ENCODE measurements at regions not wholly inside any gene's neighbourhood (a gene's known extent, or its start where the extent isn't known, plus 50 kb on each side); places are given as distances from the start of the nearest gene placed in this dataset.

- Histone ChIP-seq H2BK20ac (ENCODE audit: low read length) (no peak overlapping the region), H2AK5ac (ENCODE audit: low read depth, low read length) (no peak overlapping the region), H3K23ac (ENCODE audit: insufficient read length) (no peak overlapping the region), H4K5ac (ENCODE audit: insufficient read length, low read depth, low read length) (no peak overlapping the region), H3K4me1 (replicated peaks in 1 of 4; ENCODE audit: control insufficient read depth in 3 of 4, insufficient read depth in 4 of 4, low read length in 3 of 4) (no peaks in the 10 kb centered on the region), H3K36me3 (ENCODE audit: control insufficient read depth in 2 of 4, insufficient read depth in 4 of 4, low read length in 3 of 4) (no peaks in the 10 kb centered on the region), H4K20me1 (replicated peaks in 1 of 2; ENCODE audit: control insufficient read depth in 1 of 2, insufficient read depth in 2 of 2, low read length in 2 of 2) (no peaks in the 10 kb centered on the region), H3K4me3 (ENCODE audit: extremely low read depth in 1 of 4, insufficient read depth in 2 of 4, low read depth in 3 of 4, low read length in 4 of 4) (no peak overlapping the region), H3K9me3 (ENCODE audit: insufficient read depth in 2 of 2, low read depth in 1 of 2, low read length in 1 of 2) (no peaks in the 10 kb centered on the region), H4K8ac (ENCODE audit: extremely low read depth, insufficient read depth, low read length) (no peak overlapping the region), H3K79me1 (ENCODE audit: low read depth, low read length) (no peaks in the 10 kb centered on the region), H2BK120ac (replicated peaks; ENCODE audit: low read depth, low read length) (no peak overlapping the region), H3K4ac (replicated peaks; ENCODE audit: insufficient read length, low read depth, low read length) (no peak overlapping the region), H3K14ac (ENCODE audit: insufficient read length) (no peak overlapping the region), H2BK5ac (ENCODE audit: low read depth, low read length) (no peak overlapping the region), H2AFZ (ENCODE audit: low read length) (no peak overlapping the region), H3K27me3 (replicated peaks in 1 of 4; ENCODE audit: control insufficient read depth in 3 of 4, extremely low read depth in 1 of 4, insufficient read depth in 3 of 4, low read length in 3 of 4) (no peaks in the 10 kb centered on the region), H2BK12ac (ENCODE audit: low read depth, low read length) (no peak overlapping the region), H3K18ac (ENCODE audit: extremely low read depth, low read length) (no peak overlapping the region), H3K4me2 (ENCODE audit: insufficient read depth in 1 of 2, low read depth in 2 of 2, low read length in 2 of 2) (no peak overlapping the region), H4K91ac (replicated peaks; ENCODE audit: insufficient read length, low read length) (no peak overlapping the region), H3K79me2 (ENCODE audit: control insufficient read depth in 1 of 2, insufficient read depth in 2 of 2, low read length in 2 of 2) (no peaks in the 10 kb centered on the region), H3K9ac (replicated peaks in 1 of 4; ENCODE audit: extremely low read depth in 1 of 4, low read depth in 3 of 4, low read length in 3 of 4) (no peak overlapping the region), H3K23me2 (ENCODE audit: low read depth, low read length) (no peaks in the 10 kb centered on the region), H2BK15ac (ENCODE audit: low read length) (no peak overlapping the region), H3K56ac (replicated peaks; ENCODE audit: insufficient read length, low read depth, low read length) (no peak overlapping the region), H3K27ac (ENCODE audit: low read depth, low read length) (no peak overlapping the region)
- POLR2A ChIA-PET (ENCODE audit: partially characterized antibody): no interaction called here
- CTCF ChIA-PET (ENCODE audit: partially characterized antibody): interaction anchor here (1.4 kb wide), 1 partner anchor 8 kb away, joined by 8 read pairs; no protein-coding TSS in a partner anchor
- TF ChIP-seq RBBP5 (IDR thresholded peaks at IDR 0.05; ENCODE audit: borderline replicate concordance, low read depth, low read length) (no peak), NANOG (IDR thresholded peaks at IDR 0.05; ENCODE audit: insufficient read depth, low read depth, low read length, poor library complexity, severe bottlenecking) (no peak), POLR2AphosphoS5 (IDR thresholded peaks at IDR 0.05; ENCODE audit: low read depth, low read length) (no peak)
- no peak for FAIRE-seq
- 90% methylated on average over 5 of the region's 5 CpGs; no CpG with 5 or more reads in 1 of the 2 experiments for WGBS, 2 experiments (ENCODE audit: extremely low coverage in 1 of 2, insufficient coverage in 1 of 2, insufficient read length in 1 of 2, insufficient replicate concordance in 2 of 2, low coverage in 1 of 2, low lambda C conversion rate in 2 of 2, missing lambda C conversion rate in 1 of 2)
- no peak for DNase-seq (ENCODE audit: low read depth in 1 of 2, low spot score in 2 of 2)
These were observed 354.6 kb downstream of the ZSWIM6 start for GRCh38 chr5:61686491-61687257.
